B cell (primary cell): ENCODE measurements at regions not wholly inside any gene's neighbourhood (a gene's known extent, or its start where the extent isn't known, plus 50 kb on each side); places are given as distances from the start of the nearest gene placed in this dataset.

ENCODE experiments used
- ATAC-seq: fragments of 200-7000 bp; cut with Tn5 transposase; one replicate; pipeline ENCODE4 v1.10.0; 2021; ENCODE audit warnings: low read depth, mild to moderate bottlenecking, moderate number of reproducible peaks, moderate library complexity
- CTCF ChIA-PET: fragments of 350-600 bp; sonication (Branson Sonifier 250); formaldehyde crosslinking; loops from one replicate; lab custom pipeline; 2021; ENCODE audit warnings: antibody characterized with exemption, inconsistent platforms; lab: Charles Lee
- POLR2A ChIA-PET: fragments of 350-600 bp; sonication (Branson Sonifier 250); formaldehyde crosslinking; loops from one replicate; lab custom pipeline; 2021; ENCODE audit warnings: antibody characterized with exemption; lab: Charles Lee
- DNase-seq: peaks from one replicate; pipeline ENCODE4 v3.0.0; 2013
- H2AFZ ChIP-seq: 2 replicates; pipeline ENCODE4 v1.6.1; 2012; ENCODE audit warnings: mild to moderate bottlenecking, low read depth, low read length; ENCODE audit not compliant: insufficient read depth, poor library complexity, severe bottlenecking
- H3K27ac ChIP-seq, 2 donors: 1 replicate in 1 of 2; 2 replicates in 1 of 2; pipeline ENCODE4 v1.5.1; 2012 to 2013; ENCODE audit warnings: low read length in 2 of 2, mild to moderate bottlenecking in 2 of 2, moderate library complexity in 1 of 2
- H3K27me3 ChIP-seq, 4 experiments: fragments of 200-600 bp in 1 of 4; sonication (generic) in 1 of 4; replicated peaks in 1 of 4; 1 replicate in 2 of 4; 2 replicates in 2 of 4; pipeline versions ENCODE4 v1.6.1 to v1.7.0; 2013 to 2016; ENCODE audit warnings: low read length in 3 of 4, mild to moderate bottlenecking in 2 of 4, mixed read lengths in 1 of 4, moderate library complexity in 1 of 4; ENCODE audit not compliant: insufficient read depth in 4 of 4, control insufficient read depth in 3 of 4; ENCODE audit errors: control extremely low read depth in 1 of 4
- H3K36me3 ChIP-seq, 2 experiments: replicated peaks in 1 of 2; 1 replicate in 1 of 2; 2 replicates in 1 of 2; pipeline versions ENCODE4 v1.6.1 to v1.7.1; 2013; ENCODE audit warnings: low read length in 1 of 2; ENCODE audit not compliant: insufficient read depth in 2 of 2, control insufficient read depth in 1 of 2; ENCODE audit errors: control extremely low read depth in 1 of 2, extremely low read depth in 1 of 2
- H3K4me1 ChIP-seq, 2 donors: fragments of 200-600 bp in 1 of 2; sonication (generic) in 1 of 2; 1 replicate in 1 of 2; 2 replicates in 1 of 2; pipeline versions ENCODE4 v1.5.1 to v1.6.1; 2013 to 2017; ENCODE audit warnings: low read length in 2 of 2; ENCODE audit not compliant: control insufficient read depth in 2 of 2, insufficient read depth in 2 of 2
- H3K4me2 ChIP-seq: replicated peaks from 2 replicates; pipeline ENCODE3; 2012; ENCODE audit warnings: mild to moderate bottlenecking, low read depth, low read length; ENCODE audit not compliant: poor library complexity, severe bottlenecking
- H3K4me3 ChIP-seq, 5 experiments: fragments of 200-600 bp in 1 of 5; sonication (generic) in 1 of 5; 1 replicate in 3 of 5; 2 replicates in 2 of 5; pipeline versions ENCODE4 v1.5.1 to v1.7.0; 2011 to 2016; ENCODE audit warnings: low read length in 4 of 5, mild to moderate bottlenecking in 4 of 5, low read depth in 2 of 5, control low read depth in 1 of 5, moderate library complexity in 1 of 5; ENCODE audit not compliant: insufficient read depth in 1 of 5; ENCODE audit errors: control extremely low read depth in 1 of 5, extremely low read depth in 1 of 5
- H3K79me2 ChIP-seq: fragments of 200-600 bp; sonication (generic); one replicate; pipeline ENCODE4 v1.6.0; 2016; ENCODE audit warnings: low read length; ENCODE audit not compliant: control insufficient read depth, insufficient read depth
- H3K9ac ChIP-seq: fragments of 200-600 bp; sonication (generic); 2 replicates; pipeline ENCODE4 v1.6.1; 2017; ENCODE audit warnings: mild to moderate bottlenecking, low read length, moderate library complexity
- H3K9me3 ChIP-seq, 3 donors: one replicate each; pipeline versions ENCODE4 v1.6.1 to v1.7.1; 2013; ENCODE audit warnings: low read length in 2 of 3; ENCODE audit not compliant: control insufficient read depth in 2 of 3, insufficient read depth in 1 of 3; ENCODE audit errors: control extremely low read depth in 1 of 3
- H4K20me1 ChIP-seq: 2 replicates; pipeline ENCODE4 v1.6.0; 2012; ENCODE audit warnings: mild to moderate bottlenecking, low read length; ENCODE audit not compliant: insufficient read depth, control insufficient read depth, poor library complexity, severe bottlenecking
- H3K27ac Mint-ChIP-seq: one replicate; pipeline ENCODE4 v1.8.0; 2021; ENCODE audit warnings: mixed read lengths
- H3K27me3 Mint-ChIP-seq: one replicate; pipeline ENCODE4 v1.8.0; 2021; ENCODE audit warnings: mixed read lengths
- H3K4me1 Mint-ChIP-seq: one replicate; pipeline ENCODE4 v1.8.0; 2021; ENCODE audit warnings: mixed read lengths
- H3K4me3 Mint-ChIP-seq: one replicate; pipeline ENCODE4 v1.8.0; 2021; ENCODE audit warnings: mixed read lengths
- H3K9me3 Mint-ChIP-seq: one replicate; pipeline ENCODE4 v1.8.0; 2022; ENCODE audit warnings: mixed read lengths; ENCODE audit not compliant: insufficient read depth
- CTCF ChIP-seq: fragments of 200-600 bp; IDR thresholded peaks from one replicate; pipeline ENCODE4 v1.8.0; 2022; ENCODE audit warnings: antibody characterized with exemption, mild to moderate bottlenecking
- EZH2 ChIP-seq: IDR thresholded peaks from 2 replicates; pipeline ENCODE4 v1.6.1; 2012; ENCODE audit warnings: borderline replicate concordance, low read depth, mild to moderate bottlenecking, moderate library complexity, low read length; ENCODE audit not compliant: insufficient read depth, poor library complexity, severe bottlenecking
- WGBS: methylation state at CpG from one replicate; pipeline ENCODE4 v1.1.5; 2013; ENCODE audit warnings: missing lambda C conversion rate; ENCODE audit not compliant: insufficient coverage; 5-methylcytosine and 5-hydroxymethylcytosine counted together
- intact Hi-C: fragments of 100-400 bp; cut with micrococcal nuclease; formaldehyde crosslinking; loops from one replicate; pipeline ENCODE4 v1.10.0; 2022

- ChIA-PET POLR2A (no interaction called here), CTCF (interaction anchor here (1.0 kb wide), 1 partner anchor 36 kb away, joined by 4 read pairs; no protein-coding TSS in a partner anchor)
- no peak overlapping the region for H3K27ac ChIP-seq
- Mint-ChIP-seq H3K27me3 (no peaks in the 10 kb centered on the region), H3K27ac (no peak overlapping the region), H3K4me3 (no peak overlapping the region), H3K4me1 (no peaks in the 10 kb centered on the region), H3K9me3 (no peaks in the 10 kb centered on the region)
- H3K4me1 ChIP-seq = no peaks in the 10 kb centered on the region
- TF ChIP-seq CTCF (no peak), EZH2 (no peak)
- no peak for ATAC-seq
- no peak overlapping the region for H3K9ac ChIP-seq
- no peak for DNase-seq
- H2AFZ ChIP-seq = no peak overlapping the region
- H3K9me3 ChIP-seq = no peaks in the 10 kb centered on the region
- no peaks in the 10 kb centered on the region for H3K27me3 ChIP-seq
- H3K4me2 ChIP-seq = no peak overlapping the region
- intact Hi-C loops = no loop called here
- WGBS = 86% methylated on average over 3 of the region's 4 CpGs
- H3K79me2 ChIP-seq = no peaks in the 10 kb centered on the region
- H3K4me3 ChIP-seq = no peak overlapping the region
- no peaks in the 10 kb centered on the region for H3K36me3 ChIP-seq
- H4K20me1 ChIP-seq = no peaks in the 10 kb centered on the region
Observed at GRCh38 chr4:169341490-169341889, 70.7 kb upstream of the SH3RF1 start.

GRCh38 chr4:169340834-169341233 is 70.1 kb upstream of the SH3RF1 start:
- H3K4me2 ChIP-seq = no peak overlapping the region
- Mint-ChIP-seq H3K4me1 (no peaks in the 10 kb centered on the region), H3K9me3 (no peaks in the 10 kb centered on the region), H3K27me3 (no peaks in the 10 kb centered on the region), H3K27ac (no peak overlapping the region), H3K4me3 (no peak overlapping the region)
- 58% methylated on average over 2 of the region's 3 CpGs for WGBS
- H3K36me3 ChIP-seq = no peaks in the 10 kb centered on the region
- no peak overlapping the region for H3K9ac ChIP-seq
- intact Hi-C loops = no loop called here
- ChIA-PET CTCF (no interaction called here), POLR2A (no interaction called here)
- no peaks in the 10 kb centered on the region for H3K27me3 ChIP-seq
- ATAC-seq = no peak
- TF ChIP-seq CTCF (no peak), EZH2 (no peak)
- H3K4me1 ChIP-seq = no peaks in the 10 kb centered on the region
- DNase-seq = no peak
- no peaks in the 10 kb centered on the region for H4K20me1 ChIP-seq
- no peak overlapping the region for H2AFZ ChIP-seq
- no peaks in the 10 kb centered on the region for H3K9me3 ChIP-seq
- H3K79me2 ChIP-seq = no peaks in the 10 kb centered on the region
- H3K27ac ChIP-seq = no peak overlapping the region
- H3K4me3 ChIP-seq = no peak overlapping the region
